Chondrocyte (in vitro differentiated cells): ENCODE measurements at regions not wholly inside any gene's neighbourhood (a gene's known extent, or its start where the extent isn't known, plus 50 kb on each side); places are given as distances from the start of the nearest gene placed in this dataset.

Source experiments
- DNase-seq: peaks from one replicate; pipeline ENCODE4 v3.0.0; 2021; ENCODE audit warnings: mixed read lengths, low spot score
- H3K27ac Mint-ChIP-seq: one replicate; pipeline ENCODE4 v1.8.0; 2021; ENCODE audit warnings: mild to moderate bottlenecking, moderate library complexity, mixed read lengths; ENCODE audit not compliant: unreplicated experiment
- H3K27me3 Mint-ChIP-seq: 2 replicates; pipeline ENCODE4 v1.8.0; 2021; ENCODE audit warnings: low read depth, mixed read lengths
- H3K36me3 Mint-ChIP-seq: 2 replicates; pipeline ENCODE4 v1.8.0; 2021; ENCODE audit warnings: low read depth, mixed read lengths
- H3K4me1 Mint-ChIP-seq: 2 replicates; pipeline ENCODE4 v1.8.0; 2021; ENCODE audit warnings: low read depth, mild to moderate bottlenecking, mixed read lengths
- H3K4me3 Mint-ChIP-seq: one replicate; pipeline ENCODE4 v1.8.0; 2021; ENCODE audit warnings: mild to moderate bottlenecking, moderate library complexity, mixed read lengths; ENCODE audit not compliant: unreplicated experiment
- H3K9me3 Mint-ChIP-seq: 2 replicates; pipeline ENCODE4 v1.8.0; 2021; ENCODE audit warnings: low read depth, mixed read lengths
- CTCF ChIP-seq: fragments of 200-600 bp; sonication (generic); IDR thresholded peaks from 2 replicates; pipeline ENCODE4 v1.5.0; 2021; ENCODE audit warnings: antibody characterized with exemption, mild to moderate bottlenecking, moderate library complexity

GRCh38 chr4:135833529-135833928, 1631.9 kb upstream of the PABPC4L start:
- DNase-seq = no peak
- Mint-ChIP-seq H3K4me3 (no peak overlapping the region), H3K27ac (no peak overlapping the region), H3K27me3 (peaks cover 5% of the 10 kb centered on the region), H3K9me3 (no peaks in the 10 kb centered on the region), H3K4me1 (no peaks in the 10 kb centered on the region), H3K36me3 (no peaks in the 10 kb centered on the region)
- TF ChIP-seq CTCF = no peak

DNA sequence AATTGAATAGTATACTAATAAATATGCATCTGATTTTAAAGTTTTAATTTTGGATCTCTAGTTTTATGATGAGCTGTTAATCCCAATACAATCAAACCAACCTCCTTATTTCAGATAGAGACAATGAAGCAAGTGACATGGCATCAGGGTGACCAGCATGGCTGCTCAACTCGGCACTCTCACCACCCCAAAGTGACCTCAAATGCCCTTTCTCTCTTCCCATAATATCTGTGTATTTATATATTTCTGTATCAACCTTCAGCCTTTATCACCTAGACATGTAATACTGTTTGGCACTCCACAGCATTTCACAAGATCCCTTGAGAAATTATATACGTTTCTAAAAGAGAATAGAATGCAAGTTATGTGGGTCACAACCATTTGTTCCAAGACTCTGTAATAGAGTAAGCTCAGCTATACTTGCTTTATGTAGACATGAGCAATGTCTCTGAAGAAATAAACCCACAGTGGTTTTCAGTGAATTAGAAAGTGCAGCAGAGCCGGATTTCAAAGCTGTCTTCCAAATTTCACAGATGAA, 1623.2 kb upstream of the PABPC4L start:
- DNase-seq = no peak
- H3K27me3 Mint-ChIP-seq = peaks cover 6% of the 10 kb centered on the region

DNA sequence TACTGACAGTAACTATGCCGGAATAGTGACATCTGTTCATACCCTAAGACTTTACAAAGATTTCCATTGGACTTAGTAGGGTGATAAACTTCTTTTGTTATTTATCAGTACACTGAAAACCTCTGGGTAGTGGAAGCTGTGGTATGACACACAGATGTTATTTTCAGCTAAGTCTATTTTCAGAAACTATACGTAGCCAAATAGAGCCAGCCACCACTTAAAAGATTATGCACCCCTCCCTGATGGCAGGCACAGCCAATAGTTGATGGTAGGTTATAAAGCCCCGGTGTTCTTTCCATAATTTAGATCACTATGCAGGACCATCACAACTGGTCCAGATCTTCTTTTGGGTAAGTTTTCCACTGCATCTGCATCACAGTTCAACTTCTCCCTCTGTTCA, 1603.2 kb upstream of the PABPC4L start:
- no peaks in the 10 kb centered on the region for H3K27me3 Mint-ChIP-seq
- H3K4me3 Mint-ChIP-seq = no peak overlapping the region
- no peak for TF ChIP-seq CTCF
- H3K4me1 Mint-ChIP-seq = no peaks in the 10 kb centered on the region
- no peak for DNase-seq
- H3K27ac Mint-ChIP-seq = no peak overlapping the region
- no peaks in the 10 kb centered on the region for H3K36me3 Mint-ChIP-seq
- no peaks in the 10 kb centered on the region for H3K9me3 Mint-ChIP-seq

More for the DNA sequence above, 1623.2 kb upstream of the PABPC4L start:
- H3K4me3 Mint-ChIP-seq = no peak overlapping the region
- H3K27ac Mint-ChIP-seq = no peak overlapping the region
- H3K4me1 Mint-ChIP-seq = no peaks in the 10 kb centered on the region
- H3K36me3 Mint-ChIP-seq = no peaks in the 10 kb centered on the region
- TF ChIP-seq CTCF = no peak
- H3K9me3 Mint-ChIP-seq = no peaks in the 10 kb centered on the region

DNA sequence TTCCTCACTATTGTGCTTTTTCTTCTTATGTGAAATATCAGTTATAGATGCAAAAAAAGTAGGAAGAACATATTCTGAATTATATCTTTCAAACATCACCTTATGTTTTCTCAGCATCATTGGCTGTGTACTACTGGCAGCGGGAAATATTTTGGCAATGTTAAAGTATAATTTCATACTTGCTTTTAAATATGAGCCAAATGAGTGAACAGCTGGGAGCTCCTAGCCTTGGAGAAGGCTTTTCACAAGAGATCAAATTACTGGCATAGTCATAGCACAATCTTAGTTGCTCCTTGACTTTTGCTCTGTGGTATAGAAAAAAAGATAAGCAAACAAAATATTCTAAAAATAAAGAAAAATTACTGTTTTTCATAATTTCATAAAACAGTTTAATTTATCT, 1575.8 kb upstream of the PABPC4L start:
- no peaks in the 10 kb centered on the region for H3K4me1 Mint-ChIP-seq
- H3K27ac Mint-ChIP-seq = no peak overlapping the region
- no peak for TF ChIP-seq CTCF
- H3K36me3 Mint-ChIP-seq = no peaks in the 10 kb centered on the region
- no peak overlapping the region for H3K4me3 Mint-ChIP-seq
- no peak for DNase-seq
- no peaks in the 10 kb centered on the region for H3K27me3 Mint-ChIP-seq
- H3K9me3 Mint-ChIP-seq = peaks cover 6% of the 10 kb centered on the region

GRCh38 chr4:135775909-135776308, 1574.3 kb upstream of the PABPC4L start:
- Mint-ChIP-seq H3K9me3 (peaks cover 6% of the 10 kb centered on the region), H3K27ac (no peak overlapping the region), H3K36me3 (no peaks in the 10 kb centered on the region), H3K4me1 (no peaks in the 10 kb centered on the region), H3K4me3 (no peak overlapping the region), H3K27me3 (no peaks in the 10 kb centered on the region)
- no peak for TF ChIP-seq CTCF
- no peak for DNase-seq
